ENCODE measurements at regions not wholly inside any gene's neighbourhood (a gene's known extent, or its start where the extent isn't known, plus 50 kb on each side); places are given as distances from the start of the nearest gene placed in this dataset.

GRCh38 chr3:72346526-72346926 lies 501.7 kb downstream of the SHQ1 start:
- Histone ChIP-seq H3K4me1 (ENCODE audit: control insufficient read depth, insufficient read depth, low read length) (peaks cover 15% of the 10 kb centered on the region), H3K4me3 (ENCODE audit: low read depth, low read length) (no peak overlapping the region), H3K27me3 (ENCODE audit: control insufficient read depth, insufficient read depth, low read length) (no peaks in the 10 kb centered on the region), H3K27ac (ENCODE audit: low read depth, low read length) (no peak overlapping the region), H3K9me3 (ENCODE audit: control insufficient read depth, insufficient read depth, low read length) (no peaks in the 10 kb centered on the region), H3K36me3 (ENCODE audit: control insufficient read depth, insufficient read depth, low read length) (no peaks in the 10 kb centered on the region)
- DNase-seq (ENCODE audit: low read depth in 4 of 6, low spot score in 6 of 6), result no peak
- WGBS (ENCODE audit: insufficient coverage), result 84% methylated on average over 5 of the region's 8 CpGs

GRCh38 chr3:72345980-72346379 lies 502.3 kb downstream of the SHQ1 start:
- 60% methylated on average over 3 of the region's 7 CpGs for WGBS (ENCODE audit: insufficient coverage)
- Histone ChIP-seq H3K36me3 (ENCODE audit: control insufficient read depth, insufficient read depth, low read length) (no peaks in the 10 kb centered on the region), H3K27me3 (ENCODE audit: control insufficient read depth, insufficient read depth, low read length) (no peaks in the 10 kb centered on the region), H3K4me3 (ENCODE audit: low read depth, low read length) (no peak overlapping the region), H3K27ac (ENCODE audit: low read depth, low read length) (no peak overlapping the region), H3K9me3 (ENCODE audit: control insufficient read depth, insufficient read depth, low read length) (no peaks in the 10 kb centered on the region), H3K4me1 (ENCODE audit: control insufficient read depth, insufficient read depth, low read length) (peaks cover 15% of the 10 kb centered on the region)
- no peak for DNase-seq (ENCODE audit: low read depth in 4 of 6, low spot score in 6 of 6)

- WGBS (ENCODE audit: insufficient coverage), result 94% methylated on average over 5 of the region's 7 CpGs
- no peak overlapping the region for H3K4me3 ChIP-seq (ENCODE audit: low read depth, low read length)
- no peaks in the 10 kb centered on the region for H3K27me3 ChIP-seq (ENCODE audit: control insufficient read depth, insufficient read depth, low read length)
- no peak for DNase-seq (ENCODE audit: low read depth in 4 of 6, low spot score in 6 of 6)
- H3K4me1 ChIP-seq (ENCODE audit: control insufficient read depth, insufficient read depth, low read length), result peaks cover 19% of the 10 kb centered on the region
- no peaks in the 10 kb centered on the region for H3K9me3 ChIP-seq (ENCODE audit: control insufficient read depth, insufficient read depth, low read length)
- H3K27ac ChIP-seq (ENCODE audit: low read depth, low read length), result no peak overlapping the region
- H3K36me3 ChIP-seq (ENCODE audit: control insufficient read depth, insufficient read depth, low read length), result no peaks in the 10 kb centered on the region
Measured at GRCh38 chr3:72345237-72345878, 502.9 kb downstream of the SHQ1 start.

- peaks cover 20% of the 10 kb centered on the region for H3K4me1 ChIP-seq (ENCODE audit: control insufficient read depth, insufficient read depth, low read length)
- no peak overlapping the region for H3K4me3 ChIP-seq (ENCODE audit: low read depth, low read length)
- H3K9me3 ChIP-seq (ENCODE audit: control insufficient read depth, insufficient read depth, low read length), result no peaks in the 10 kb centered on the region
- H3K36me3 ChIP-seq (ENCODE audit: control insufficient read depth, insufficient read depth, low read length), result no peaks in the 10 kb centered on the region
- no peak overlapping the region for H3K27ac ChIP-seq (ENCODE audit: low read depth, low read length)
- no peaks in the 10 kb centered on the region for H3K27me3 ChIP-seq (ENCODE audit: control insufficient read depth, insufficient read depth, low read length)
- 45% methylated on average over 2 of the region's 6 CpGs for WGBS (ENCODE audit: insufficient coverage)
- DNase-seq (ENCODE audit: low read depth in 4 of 6, low spot score in 6 of 6), result no peak
Measured at GRCh38 chr3:72344647-72345046, 503.6 kb downstream of the SHQ1 start.

- DNase-seq (ENCODE audit: low read depth in 4 of 6, low spot score in 6 of 6), result no peak
- H3K4me1 ChIP-seq (ENCODE audit: control insufficient read depth, insufficient read depth, low read length), result peaks cover 24% of the 10 kb centered on the region
- no peak overlapping the region for H3K27ac ChIP-seq (ENCODE audit: low read depth, low read length)
- no peaks in the 10 kb centered on the region for H3K27me3 ChIP-seq (ENCODE audit: control insufficient read depth, insufficient read depth, low read length)
- no CpG with 5 or more reads among the region's 1 CpG for WGBS (ENCODE audit: insufficient coverage)
- no peaks in the 10 kb centered on the region for H3K36me3 ChIP-seq (ENCODE audit: control insufficient read depth, insufficient read depth, low read length)
- H3K4me3 ChIP-seq (ENCODE audit: low read depth, low read length), result no peak overlapping the region
- no peaks in the 10 kb centered on the region for H3K9me3 ChIP-seq (ENCODE audit: control insufficient read depth, insufficient read depth, low read length)
Measured at GRCh38 chr3:72344236-72344635, 504.0 kb downstream of the SHQ1 start.

- no peak for DNase-seq (ENCODE audit: low read depth in 4 of 6, low spot score in 6 of 6)
- Histone ChIP-seq H3K27ac (ENCODE audit: low read depth, low read length) (no peak overlapping the region), H3K9me3 (ENCODE audit: control insufficient read depth, insufficient read depth, low read length) (no peaks in the 10 kb centered on the region), H3K4me3 (ENCODE audit: low read depth, low read length) (no peak overlapping the region), H3K36me3 (ENCODE audit: control insufficient read depth, insufficient read depth, low read length) (no peaks in the 10 kb centered on the region), H3K4me1 (ENCODE audit: control insufficient read depth, insufficient read depth, low read length) (peaks cover 26% of the 10 kb centered on the region), H3K27me3 (ENCODE audit: control insufficient read depth, insufficient read depth, low read length) (no peaks in the 10 kb centered on the region)
- WGBS (ENCODE audit: insufficient coverage), result no CpG with 5 or more reads among the region's 3 CpGs
Measured at GRCh38 chr3:72343078-72343477, 505.2 kb downstream of the SHQ1 start.

- no peak overlapping the region for H3K4me3 ChIP-seq (ENCODE audit: low read depth, low read length)
- H3K27me3 ChIP-seq (ENCODE audit: control insufficient read depth, insufficient read depth, low read length), result no peaks in the 10 kb centered on the region
- no peak for DNase-seq (ENCODE audit: low read depth in 4 of 6, low spot score in 6 of 6)
- 86% methylated on average over 5 of the region's 10 CpGs for WGBS (ENCODE audit: insufficient coverage)
- H3K36me3 ChIP-seq (ENCODE audit: control insufficient read depth, insufficient read depth, low read length), result no peaks in the 10 kb centered on the region
- H3K9me3 ChIP-seq (ENCODE audit: control insufficient read depth, insufficient read depth, low read length), result no peaks in the 10 kb centered on the region
- no peak overlapping the region for H3K27ac ChIP-seq (ENCODE audit: low read depth, low read length)
- peaks cover 20% of the 10 kb centered on the region for H3K4me1 ChIP-seq (ENCODE audit: control insufficient read depth, insufficient read depth, low read length)
Measured at GRCh38 chr3:72342450-72342849, 505.8 kb downstream of the SHQ1 start.

GRCh38 chr3:72341920-72342319 lies 506.3 kb downstream of the SHQ1 start:
- Histone ChIP-seq H3K4me1 (ENCODE audit: control insufficient read depth, insufficient read depth, low read length) (peaks cover 22% of the 10 kb centered on the region), H3K9me3 (ENCODE audit: control insufficient read depth, insufficient read depth, low read length) (no peaks in the 10 kb centered on the region), H3K36me3 (ENCODE audit: control insufficient read depth, insufficient read depth, low read length) (no peaks in the 10 kb centered on the region), H3K27ac (ENCODE audit: low read depth, low read length) (no peak overlapping the region), H3K4me3 (ENCODE audit: low read depth, low read length) (no peak overlapping the region), H3K27me3 (ENCODE audit: control insufficient read depth, insufficient read depth, low read length) (peaks cover 3% of the 10 kb centered on the region)
- DNase-seq (ENCODE audit: low read depth in 4 of 6, low spot score in 6 of 6), result no peak
- WGBS (ENCODE audit: insufficient coverage), result 49% methylated on average over 2 of the region's 2 CpGs

- Histone ChIP-seq H3K27ac (ENCODE audit: low read depth, low read length) (no peak overlapping the region), H3K27me3 (ENCODE audit: control insufficient read depth, insufficient read depth, low read length) (peaks cover 5% of the 10 kb centered on the region)
- 100% methylated on average over 3 of the region's 5 CpGs for WGBS (ENCODE audit: insufficient coverage)
Measured at GRCh38 chr3:72341380-72341770, 506.9 kb downstream of the SHQ1 start.

GRCh38 chr3:72340476-72341379 lies 507.5 kb downstream of the SHQ1 start:
- no peak overlapping the region for H3K27ac ChIP-seq (ENCODE audit: low read depth, low read length)
- no peak for DNase-seq (ENCODE audit: low read depth in 4 of 6, low spot score in 6 of 6)
- 74% methylated on average over 11 of the region's 12 CpGs for WGBS (ENCODE audit: insufficient coverage)

More at GRCh38 chr3:72341380-72341770, 506.9 kb downstream of the SHQ1 start:
- no peak for DNase-seq (ENCODE audit: low read depth in 4 of 6, low spot score in 6 of 6)
- no peaks in the 10 kb centered on the region for H3K9me3 ChIP-seq (ENCODE audit: control insufficient read depth, insufficient read depth, low read length)
- no peaks in the 10 kb centered on the region for H3K36me3 ChIP-seq (ENCODE audit: control insufficient read depth, insufficient read depth, low read length)
- H3K4me3 ChIP-seq (ENCODE audit: low read depth, low read length), result no peak overlapping the region
- peaks cover 27% of the 10 kb centered on the region for H3K4me1 ChIP-seq (ENCODE audit: control insufficient read depth, insufficient read depth, low read length)

More at GRCh38 chr3:72340476-72341379, 507.5 kb downstream of the SHQ1 start:
- H3K36me3 ChIP-seq (ENCODE audit: control insufficient read depth, insufficient read depth, low read length), result no peaks in the 10 kb centered on the region
- no peaks in the 10 kb centered on the region for H3K9me3 ChIP-seq (ENCODE audit: control insufficient read depth, insufficient read depth, low read length)
- H3K4me3 ChIP-seq (ENCODE audit: low read depth, low read length), result no peak overlapping the region
- peaks cover 8% of the 10 kb centered on the region for H3K27me3 ChIP-seq (ENCODE audit: control insufficient read depth, insufficient read depth, low read length)
- peaks cover 34% of the 10 kb centered on the region for H3K4me1 ChIP-seq (ENCODE audit: control insufficient read depth, insufficient read depth, low read length)
